CD14-positive monocyte (primary cell): ENCODE measurements at regions not wholly inside any gene's neighbourhood (a gene's known extent, or its start where the extent isn't known, plus 50 kb on each side); places are given as distances from the start of the nearest gene placed in this dataset.

Experiments
- DNase-seq, 3 donors: peaks; one replicate each; pipeline ENCODE4 v3.0.0-alpha.2; 2011 to 2022
- H2AFZ ChIP-seq: 2 replicates; pipeline ENCODE4 v1.6.0; 2012; ENCODE audit warnings: mild to moderate bottlenecking, low read depth, low read length, inconsistent platforms; ENCODE audit not compliant: insufficient read depth, poor library complexity, severe bottlenecking
- H3K27ac ChIP-seq, 2 donors: 1 replicate in 1 of 2; 2 replicates in 1 of 2; pipeline ENCODE4 v1.5.1; 2012 to 2013; ENCODE audit warnings: low read length in 2 of 2, control low read depth in 1 of 2, inconsistent platforms in 1 of 2, low read depth in 1 of 2, mild to moderate bottlenecking in 1 of 2
- H3K27me3 ChIP-seq, 2 donors: one replicate each; pipeline versions ENCODE4 v1.6.0 to v1.6.1; 2011 to 2013; ENCODE audit warnings: low read length in 2 of 2; ENCODE audit not compliant: control insufficient read depth in 2 of 2, insufficient read depth in 2 of 2
- H3K36me3 ChIP-seq, 2 donors: replicated peaks in 1 of 2; 1 replicate in 1 of 2; 2 replicates in 1 of 2; pipeline versions ENCODE4 v1.5.1 to v1.6.1; 2012 to 2013; ENCODE audit warnings: low read length in 2 of 2, control low read depth in 1 of 2, inconsistent platforms in 1 of 2, mild to moderate bottlenecking in 1 of 2; ENCODE audit not compliant: insufficient read depth in 2 of 2, control insufficient read depth in 1 of 2
- H3K4me1 ChIP-seq, 2 donors: 1 replicate in 1 of 2; 2 replicates in 1 of 2; pipeline versions ENCODE4 v1.5.1 to v1.6.1; 2012 to 2013; ENCODE audit warnings: low read length in 2 of 2, control low read depth in 1 of 2, inconsistent platforms in 1 of 2, mild to moderate bottlenecking in 1 of 2, moderate library complexity in 1 of 2; ENCODE audit not compliant: insufficient read depth in 2 of 2, control insufficient read depth in 1 of 2
- H3K4me2 ChIP-seq: replicated peaks from 2 replicates; pipeline ENCODE3; 2012; ENCODE audit warnings: low read length, moderate library complexity, mild to moderate bottlenecking; ENCODE audit not compliant: poor library complexity, severe bottlenecking; ENCODE audit errors: extremely low read depth
- H3K4me3 ChIP-seq, 3 experiments: fragments of 200-600 bp in 1 of 3; sonication (generic) in 1 of 3; replicated peaks in 1 of 3; 1 replicate in 2 of 3; 2 replicates in 1 of 3; pipeline ENCODE4 v1.5.1; 2011 to 2013; ENCODE audit warnings: low read length in 3 of 3, mild to moderate bottlenecking in 3 of 3, control low read depth in 2 of 3, low read depth in 2 of 3, inconsistent platforms in 1 of 3, moderate library complexity in 1 of 3
- H3K79me2 ChIP-seq: 2 replicates; pipeline ENCODE4 v1.6.0; 2012; ENCODE audit warnings: mild to moderate bottlenecking, control low read depth, inconsistent platforms, low read length, moderate library complexity; ENCODE audit not compliant: insufficient read depth
- H3K9ac ChIP-seq: 2 replicates; pipeline ENCODE4 v1.6.0; 2017; ENCODE audit warnings: low read length, mild to moderate bottlenecking; ENCODE audit not compliant: insufficient read depth, poor library complexity, severe bottlenecking
- H3K9me3 ChIP-seq, 2 donors: replicated peaks in 1 of 2; 1 replicate in 1 of 2; 2 replicates in 1 of 2; pipeline versions ENCODE4 v1.5.1 to v1.6.1; 2012 to 2013; ENCODE audit warnings: low read length in 2 of 2, control low read depth in 1 of 2; ENCODE audit not compliant: control insufficient read depth in 1 of 2, insufficient read depth in 1 of 2
- H4K20me1 ChIP-seq: 2 replicates; pipeline ENCODE4 v1.6.0; 2012; ENCODE audit warnings: mild to moderate bottlenecking, low read length, control low read depth, moderate library complexity; ENCODE audit not compliant: insufficient read depth
- H3K27ac Mint-ChIP-seq, 7 donors: one replicate each; pipeline ENCODE4 v1.8.0; 2020; ENCODE audit warnings: mild to moderate bottlenecking in 7 of 7, mixed read lengths in 7 of 7, moderate library complexity in 6 of 7, inconsistent platforms in 2 of 7
- H3K27me3 Mint-ChIP-seq, 3 donors: one replicate each; pipeline ENCODE4 v1.8.0; 2021 to 2022; ENCODE audit warnings: low read depth in 3 of 3, mild to moderate bottlenecking in 3 of 3, mixed read lengths in 3 of 3, moderate library complexity in 3 of 3, inconsistent platforms in 1 of 3
- H3K36me3 Mint-ChIP-seq, 2 donors: one replicate each; pipeline ENCODE4 v1.8.0; 2020; ENCODE audit warnings: mixed read lengths in 2 of 2, inconsistent platforms in 1 of 2, mild to moderate bottlenecking in 1 of 2
- H3K4me1 Mint-ChIP-seq: one replicate; pipeline ENCODE4 v1.8.0; 2020; ENCODE audit warnings: mild to moderate bottlenecking, mixed read lengths
- H3K4me3 Mint-ChIP-seq, 2 donors: one replicate each; pipeline ENCODE4 v1.8.0; 2020; ENCODE audit warnings: mild to moderate bottlenecking in 2 of 2, mixed read lengths in 2 of 2, moderate library complexity in 1 of 2
- H3K9me3 Mint-ChIP-seq, 7 donors: one replicate each; pipeline ENCODE4 v1.8.0; 2020 to 2022; ENCODE audit warnings: mixed read lengths in 7 of 7, mild to moderate bottlenecking in 6 of 7, moderate library complexity in 6 of 7, inconsistent platforms in 2 of 7
- WGBS: methylation state at CpG from one replicate; pipeline ENCODE4 v1.1.5; 2013; ENCODE audit warnings: missing lambda C conversion rate; ENCODE audit not compliant: insufficient coverage; 5-methylcytosine and 5-hydroxymethylcytosine counted together
- intact Hi-C, 2 donors: fragments of 100-400 bp; cut with micrococcal nuclease; formaldehyde crosslinking; loops; one replicate each; pipeline versions ENCODE4 v1.15.0 to v1.15.1; 2023
- TF ChIP-seq, protein P1 (sequence below): fragments of 200-600 bp; IDR thresholded peaks from one replicate; pipeline ENCODE4 v1.8.0; 2022; ENCODE audit warnings: antibody characterized with exemption, mild to moderate bottlenecking

DNA sequence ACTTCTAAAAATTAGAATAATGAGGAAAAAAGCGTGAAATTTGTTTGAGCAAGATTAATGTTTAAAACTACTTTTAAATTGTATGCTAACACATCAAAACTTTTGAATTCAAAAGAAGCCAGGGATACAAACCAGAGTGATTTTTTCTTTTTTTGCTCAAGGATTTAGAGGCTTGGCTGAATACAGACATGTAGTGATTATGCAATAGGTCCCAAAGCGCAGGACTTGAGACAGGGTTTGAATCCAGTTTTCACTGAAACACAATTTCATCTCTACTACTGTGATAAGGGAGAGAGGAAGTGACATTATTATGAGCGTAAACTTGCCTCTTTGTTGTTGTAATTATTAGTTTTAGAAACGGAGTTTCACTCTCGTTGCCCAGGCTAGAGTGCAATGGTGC lies 207.3 kb downstream of the ZNF33B start:
- H3K27ac Mint-ChIP-seq = no peak overlapping the region
- Histone ChIP-seq H3K27me3 (no peaks in the 10 kb centered on the region), H2AFZ (no peak overlapping the region), H3K4me2 (no peak overlapping the region), H3K27ac (no peak overlapping the region), H3K9me3 (no peaks in the 10 kb centered on the region), H3K4me3 (no peak overlapping the region), H3K4me1 (no peaks in the 10 kb centered on the region), H3K9ac (no peak overlapping the region), H3K36me3 (no peaks in the 10 kb centered on the region), H4K20me1 (no peaks in the 10 kb centered on the region), H3K79me2 (no peaks in the 10 kb centered on the region)
- intact Hi-C loops = no loop called here
- H3K36me3 Mint-ChIP-seq = no peaks in the 10 kb centered on the region
- no peaks in the 10 kb centered on the region for H3K4me1 Mint-ChIP-seq
- peaks cover 2 to 5% (median 3%) of the 10 kb centered on the region in 3 donors for H3K27me3 Mint-ChIP-seq
- TF ChIP-seq, protein P1, sequence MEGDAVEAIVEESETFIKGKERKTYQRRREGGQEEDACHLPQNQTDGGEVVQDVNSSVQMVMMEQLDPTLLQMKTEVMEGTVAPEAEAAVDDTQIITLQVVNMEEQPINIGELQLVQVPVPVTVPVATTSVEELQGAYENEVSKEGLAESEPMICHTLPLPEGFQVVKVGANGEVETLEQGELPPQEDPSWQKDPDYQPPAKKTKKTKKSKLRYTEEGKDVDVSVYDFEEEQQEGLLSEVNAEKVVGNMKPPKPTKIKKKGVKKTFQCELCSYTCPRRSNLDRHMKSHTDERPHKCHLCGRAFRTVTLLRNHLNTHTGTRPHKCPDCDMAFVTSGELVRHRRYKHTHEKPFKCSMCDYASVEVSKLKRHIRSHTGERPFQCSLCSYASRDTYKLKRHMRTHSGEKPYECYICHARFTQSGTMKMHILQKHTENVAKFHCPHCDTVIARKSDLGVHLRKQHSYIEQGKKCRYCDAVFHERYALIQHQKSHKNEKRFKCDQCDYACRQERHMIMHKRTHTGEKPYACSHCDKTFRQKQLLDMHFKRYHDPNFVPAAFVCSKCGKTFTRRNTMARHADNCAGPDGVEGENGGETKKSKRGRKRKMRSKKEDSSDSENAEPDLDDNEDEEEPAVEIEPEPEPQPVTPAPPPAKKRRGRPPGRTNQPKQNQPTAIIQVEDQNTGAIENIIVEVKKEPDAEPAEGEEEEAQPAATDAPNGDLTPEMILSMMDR = no peak
- H3K9me3 Mint-ChIP-seq = peaks cover 2 to 12% (median 7%) of the 10 kb centered on the region in 7 donors
- DNase-seq = no peak
- no peak overlapping the region for H3K4me3 Mint-ChIP-seq
- WGBS = no CpG with 5 or more reads among the region's 5 CpGs

DNA sequence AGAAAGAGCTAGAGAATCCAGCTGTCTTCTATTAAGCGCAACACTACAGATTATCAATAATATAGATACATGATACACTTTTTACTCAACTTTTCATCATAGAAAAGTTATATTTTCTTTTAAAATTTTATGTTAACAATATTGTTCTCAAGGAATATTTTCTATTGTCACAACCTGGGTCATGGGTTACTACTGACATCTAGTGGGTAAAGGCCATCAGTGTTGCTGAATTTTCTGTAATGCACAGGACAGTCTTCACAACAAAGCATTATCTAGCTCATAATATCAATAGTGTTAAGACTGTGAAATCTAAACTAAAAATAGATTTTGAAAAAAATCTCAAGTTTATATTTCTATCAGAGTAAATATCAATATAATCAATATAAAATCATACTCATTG lies 209.8 kb downstream of the ZNF33B start:
- no peak overlapping the region for H2AFZ ChIP-seq
- DNase-seq = no peak
- H3K4me3 ChIP-seq = no peak overlapping the region
- no CpG with 5 or more reads among the region's 1 CpG for WGBS
- H3K27ac ChIP-seq = no peak overlapping the region
- H3K9me3 ChIP-seq = no peaks in the 10 kb centered on the region
- H3K27ac Mint-ChIP-seq = no peak overlapping the region
- H3K27me3 ChIP-seq = no peaks in the 10 kb centered on the region
- H3K9ac ChIP-seq = no peak overlapping the region
- H3K4me1 ChIP-seq = no peaks in the 10 kb centered on the region
- H3K36me3 ChIP-seq = no peaks in the 10 kb centered on the region
- TF ChIP-seq, protein P1 = no peak
- intact Hi-C loops = no loop called here
- no peaks in the 10 kb centered on the region for H4K20me1 ChIP-seq
- H3K27me3 Mint-ChIP-seq = peaks cover 2 to 6% (median 4%) of the 10 kb centered on the region in 3 donors
- peaks cover 0 to 3% (median 0%) of the 10 kb centered on the region in 7 donors for H3K9me3 Mint-ChIP-seq
- H3K4me2 ChIP-seq = no peak overlapping the region
- no peaks in the 10 kb centered on the region for H3K79me2 ChIP-seq
- no peaks in the 10 kb centered on the region for H3K36me3 Mint-ChIP-seq
- H3K4me3 Mint-ChIP-seq = no peak overlapping the region
- no peaks in the 10 kb centered on the region for H3K4me1 Mint-ChIP-seq
